NCI-H510A treated with DMSO at 0.1 percent for 48 hours (cell line): ENCODE measurements at regions not wholly inside any gene's neighbourhood (a gene's known extent, or its start where the extent isn't known, plus 50 kb on each side); places are given as distances from the start of the nearest gene placed in this dataset.

Experiments used
- DNase-seq: peaks from one replicate; lab custom pipeline; 2025; lab: John Stamatoyannopoulos, UW

GRCh38 chr15:67980773-67981685, 73.1 kb upstream of the PIAS1 start:
- DNase-seq: no peak

GRCh38 chr15:67981848-67982247, 72.3 kb upstream of the PIAS1 start:
- DNase-seq: no peak

GRCh38 chr15:67991706-67992105, 62.4 kb upstream of the PIAS1 start:
- DNase-seq: no peak

- DNase-seq: no peak
Measured at GRCh38 chr15:67992411-67992810, 61.7 kb upstream of the PIAS1 start.

- no peak for DNase-seq
Measured at GRCh38 chr15:67992834-67993233, 61.3 kb upstream of the PIAS1 start.

- no peak for DNase-seq
Measured at GRCh38 chr15:67997996-67998395, 56.1 kb upstream of the PIAS1 start.

GRCh38 chr15:67998599-67999133, 55.4 kb upstream of the PIAS1 start:
- DNase-seq: no peak

- DNase-seq: no peak
Measured at GRCh38 chr15:67999320-68000100, 54.6 kb upstream of the PIAS1 start.

GRCh38 chr15:68000754-68001153, 53.4 kb upstream of the PIAS1 start:
- no peak for DNase-seq

GRCh38 chr15:68001811-68002210, 52.3 kb upstream of the PIAS1 start:
- no peak for DNase-seq

- no peak for DNase-seq
Measured at GRCh38 chr15:68003297-68003696, 50.8 kb upstream of the PIAS1 start.
